ENCODE measurements at regions not wholly inside any gene's neighbourhood (a gene's known extent, or its start where the extent isn't known, plus 50 kb on each side); places are given as distances from the start of the nearest gene placed in this dataset.

- DNase-seq, result no peak
- Mint-ChIP-seq H3K4me1 (ENCODE audit: low read depth in 2 of 2) (no peaks in the 10 kb centered on the region), H3K27ac (no peak overlapping the region), H3K4me3 (no peak overlapping the region), H3K36me3 (ENCODE audit: insufficient read depth) (no peaks in the 10 kb centered on the region), H3K9me3 (peaks cover 11 to 25% of the 10 kb centered on the region in 2 donors), H3K27me3 (peaks cover 14 to 40% of the 10 kb centered on the region in 2 donors)
- ATAC-seq (replicated peaks), result no peak
Measured at GRCh38 chr1:4139646-4140045, 239.6 kb upstream of the C1orf174 start.

- ATAC-seq (replicated peaks) (no peak), DNase-seq (no peak)
- no peak overlapping the region for H3K4me3 Mint-ChIP-seq
- H3K27ac Mint-ChIP-seq, result no peak overlapping the region
- no peaks in the 10 kb centered on the region for H3K4me1 Mint-ChIP-seq (ENCODE audit: low read depth in 2 of 2)
- H3K36me3 Mint-ChIP-seq (ENCODE audit: insufficient read depth), result no peaks in the 10 kb centered on the region
- peaks cover 14 to 40% of the 10 kb centered on the region in 2 donors for H3K27me3 Mint-ChIP-seq
- H3K9me3 Mint-ChIP-seq, result peaks cover 11 to 25% of the 10 kb centered on the region in 2 donors
Measured at GRCh38 chr1:4140241-4140640, 240.2 kb upstream of the C1orf174 start.

GRCh38 chr1:4140821-4141220 lies 240.7 kb upstream of the C1orf174 start:
- H3K4me3 Mint-ChIP-seq, result no peak overlapping the region
- ATAC-seq (replicated peaks), result no peak
- H3K27me3 Mint-ChIP-seq, result peaks cover 14 to 40% of the 10 kb centered on the region in 2 donors
- peaks cover 8 to 19% of the 10 kb centered on the region in 2 donors for H3K9me3 Mint-ChIP-seq
- no peak for DNase-seq
- no peaks in the 10 kb centered on the region for H3K4me1 Mint-ChIP-seq (ENCODE audit: low read depth in 2 of 2)
- no peak overlapping the region for H3K27ac Mint-ChIP-seq
- no peaks in the 10 kb centered on the region for H3K36me3 Mint-ChIP-seq (ENCODE audit: insufficient read depth)

GRCh38 chr1:4144349-4144971 lies 244.4 kb upstream of the C1orf174 start:
- Mint-ChIP-seq H3K36me3 (ENCODE audit: insufficient read depth) (no peaks in the 10 kb centered on the region), H3K9me3 (no peaks in the 10 kb centered on the region), H3K27ac (no peak overlapping the region), H3K27me3 (peaks cover 18 to 32% of the 10 kb centered on the region in 2 donors), H3K4me3 (no peak overlapping the region), H3K4me1 (ENCODE audit: low read depth in 2 of 2) (no peaks in the 10 kb centered on the region)
- no peak for DNase-seq
- no peak for ATAC-seq (replicated peaks)

GRCh38 chr1:4146101-4146500 lies 246.0 kb upstream of the C1orf174 start:
- Mint-ChIP-seq H3K36me3 (ENCODE audit: insufficient read depth) (no peaks in the 10 kb centered on the region), H3K27me3 (peaks cover 18 to 34% of the 10 kb centered on the region in 2 donors), H3K4me3 (no peak overlapping the region), H3K9me3 (no peaks in the 10 kb centered on the region), H3K4me1 (ENCODE audit: low read depth in 2 of 2) (peaks cover 0 to 2% of the 10 kb centered on the region in 2 donors), H3K27ac (no peak overlapping the region)
- ATAC-seq (replicated peaks) (no peak), DNase-seq (no peak)

GRCh38 chr1:4146614-4147013 lies 246.5 kb upstream of the C1orf174 start:
- Mint-ChIP-seq H3K27ac (no peak overlapping the region), H3K36me3 (ENCODE audit: insufficient read depth) (no peaks in the 10 kb centered on the region), H3K4me3 (no peak overlapping the region), H3K4me1 (ENCODE audit: low read depth in 2 of 2) (peaks cover 0 to 2% of the 10 kb centered on the region in 2 donors), H3K9me3 (no peaks in the 10 kb centered on the region), H3K27me3 (peaks cover 14 to 30% of the 10 kb centered on the region in 2 donors)
- DNase-seq, result no peak
- no peak for ATAC-seq (replicated peaks)

GRCh38 chr1:4147509-4147908 lies 247.4 kb upstream of the C1orf174 start:
- ATAC-seq (replicated peaks) (no peak), DNase-seq (no peak)
- no peaks in the 10 kb centered on the region for H3K36me3 Mint-ChIP-seq (ENCODE audit: insufficient read depth)
- peaks cover 12 to 24% of the 10 kb centered on the region in 2 donors for H3K27me3 Mint-ChIP-seq
- no peak overlapping the region for H3K4me3 Mint-ChIP-seq
- peaks cover 0 to 2% of the 10 kb centered on the region in 2 donors for H3K4me1 Mint-ChIP-seq (ENCODE audit: low read depth in 2 of 2)
- H3K9me3 Mint-ChIP-seq, result no peaks in the 10 kb centered on the region
- H3K27ac Mint-ChIP-seq, result no peak overlapping the region

GRCh38 chr1:4149281-4149680 lies 249.2 kb upstream of the C1orf174 start:
- DNase-seq (no peak), ATAC-seq (replicated peaks) (no peak)
- H3K36me3 Mint-ChIP-seq (ENCODE audit: insufficient read depth), result no peaks in the 10 kb centered on the region
- H3K9me3 Mint-ChIP-seq, result no peaks in the 10 kb centered on the region
- peaks cover 0 to 2% of the 10 kb centered on the region in 2 donors for H3K4me1 Mint-ChIP-seq (ENCODE audit: low read depth in 2 of 2)
- no peak overlapping the region for H3K4me3 Mint-ChIP-seq
- no peak overlapping the region for H3K27ac Mint-ChIP-seq
- H3K27me3 Mint-ChIP-seq, result peaks cover 12 to 33% of the 10 kb centered on the region in 2 donors

GRCh38 chr1:4149831-4150230 lies 249.8 kb upstream of the C1orf174 start:
- no peak for DNase-seq
- Mint-ChIP-seq H3K4me1 (ENCODE audit: low read depth in 2 of 2) (peaks cover 0 to 2% of the 10 kb centered on the region in 2 donors), H3K27me3 (peaks cover 12 to 33% of the 10 kb centered on the region in 2 donors), H3K36me3 (ENCODE audit: insufficient read depth) (no peaks in the 10 kb centered on the region), H3K27ac (no peak overlapping the region), H3K4me3 (no peak overlapping the region), H3K9me3 (no peaks in the 10 kb centered on the region)
- ATAC-seq (replicated peaks), result no peak

- ATAC-seq (replicated peaks) (no peak), DNase-seq (no peak)
- Mint-ChIP-seq H3K27me3 (peaks cover 12 to 33% of the 10 kb centered on the region in 2 donors), H3K4me1 (ENCODE audit: low read depth in 2 of 2) (peaks cover 0 to 2% of the 10 kb centered on the region in 2 donors), H3K27ac (no peak overlapping the region), H3K4me3 (no peak overlapping the region), H3K9me3 (no peaks in the 10 kb centered on the region), H3K36me3 (ENCODE audit: insufficient read depth) (no peaks in the 10 kb centered on the region)
Measured at GRCh38 chr1:4150262-4150661, 250.2 kb upstream of the C1orf174 start.

- ATAC-seq (replicated peaks) (no peak), DNase-seq (no peak)
- no peak overlapping the region for H3K4me3 Mint-ChIP-seq
- no peaks in the 10 kb centered on the region for H3K9me3 Mint-ChIP-seq
- H3K27me3 Mint-ChIP-seq, result peaks cover 12 to 41% of the 10 kb centered on the region in 2 donors
- no peaks in the 10 kb centered on the region for H3K36me3 Mint-ChIP-seq (ENCODE audit: insufficient read depth)
- H3K27ac Mint-ChIP-seq, result no peak overlapping the region
- H3K4me1 Mint-ChIP-seq (ENCODE audit: low read depth in 2 of 2), result peaks cover 0 to 2% of the 10 kb centered on the region in 2 donors
Measured at GRCh38 chr1:4152266-4152665, 252.2 kb upstream of the C1orf174 start.

- Mint-ChIP-seq H3K4me1 (ENCODE audit: low read depth in 2 of 2) (peaks cover 0 to 2% of the 10 kb centered on the region in 2 donors), H3K4me3 (no peak overlapping the region), H3K36me3 (ENCODE audit: insufficient read depth) (no peaks in the 10 kb centered on the region), H3K27ac (no peak overlapping the region), H3K27me3 (peaks cover 16 to 43% of the 10 kb centered on the region in 2 donors), H3K9me3 (no peaks in the 10 kb centered on the region)
- DNase-seq, result no peak
- ATAC-seq (replicated peaks), result no peak
Measured at GRCh38 chr1:4153571-4153970, 253.5 kb upstream of the C1orf174 start.

- Mint-ChIP-seq H3K27ac (no peak overlapping the region), H3K4me1 (ENCODE audit: low read depth in 2 of 2) (no peaks in the 10 kb centered on the region), H3K4me3 (no peak overlapping the region), H3K27me3 (peaks cover 20 to 46% of the 10 kb centered on the region in 2 donors), H3K9me3 (no peaks in the 10 kb centered on the region), H3K36me3 (ENCODE audit: insufficient read depth) (no peaks in the 10 kb centered on the region)
- ATAC-seq (replicated peaks), result no peak
- no peak for DNase-seq
Measured at GRCh38 chr1:4156241-4156973, 256.3 kb upstream of the C1orf174 start.

GRCh38 chr1:4160181-4160580 lies 260.1 kb upstream of the C1orf174 start:
- no peaks in the 10 kb centered on the region for H3K9me3 Mint-ChIP-seq
- peaks cover 28 to 50% of the 10 kb centered on the region in 2 donors for H3K27me3 Mint-ChIP-seq
- H3K36me3 Mint-ChIP-seq (ENCODE audit: insufficient read depth), result peaks cover 2% of the 10 kb centered on the region
- H3K4me1 Mint-ChIP-seq (ENCODE audit: low read depth in 2 of 2), result no peaks in the 10 kb centered on the region
- no peak overlapping the region for H3K27ac Mint-ChIP-seq
- no peak overlapping the region for H3K4me3 Mint-ChIP-seq
- DNase-seq (no peak), ATAC-seq (replicated peaks) (no peak)

Data from effector memory CD8-positive, alpha-beta T cell (primary cell).